HEK293 (cell line): ENCODE measurements at regions not wholly inside any gene's neighbourhood (a gene's known extent, or its start where the extent isn't known, plus 50 kb on each side); places are given as distances from the start of the nearest gene placed in this dataset.
"Not testable (repeated sequence)": the region's sequence is repeated elsewhere in the genome, so short reads cannot be mapped to it uniquely, and the experiment has no call there.

Source experiments
- CTCF ChIA-PET: fragments of 350-600 bp; formaldehyde crosslinking; extraction: SDS; loops from one replicate; lab custom pipeline; 2021; ENCODE audit warnings: antibody characterized with exemption; lab: Yijun Ruan, JAX
- POLR2A ChIA-PET: fragments of 300-600 bp; formaldehyde crosslinking; extraction: SDS; loops from one replicate; lab custom pipeline; 2020; ENCODE audit warnings: antibody characterized with exemption, inconsistent platforms; lab: Yijun Ruan, JAX
- H3K27ac ChIP-seq: fragments of 200-500 bp; sonication (Bioruptor generic); 2 replicates; pipeline ENCODE4 v1.5.1; 2014; ENCODE audit warnings: low read depth, low read length, control low read depth, inconsistent platforms; ENCODE audit errors: extremely low read depth
- H3K36me3 ChIP-seq, 2 experiments: fragments of 200-500 bp in 1 of 2; sonication (Bioruptor generic) in 1 of 2; 1 replicate in 1 of 2; 2 replicates in 1 of 2; pipeline ENCODE4 v1.5.1; 2014 to 2017; ENCODE audit warnings: inconsistent platforms in 2 of 2, low read length in 2 of 2; ENCODE audit not compliant: control insufficient read depth in 2 of 2, insufficient read depth in 1 of 2
- H3K4me1 ChIP-seq: fragments of 200-500 bp; sonication (Bioruptor generic); 2 replicates; pipeline ENCODE4 v1.5.1; 2014; ENCODE audit warnings: mild to moderate bottlenecking, low read length, inconsistent platforms; ENCODE audit not compliant: control insufficient read depth, insufficient read depth
- H3K4me3 ChIP-seq: 2 replicates; pipeline ENCODE4 v1.5.1; 2011; ENCODE audit warnings: low read depth, mild to moderate bottlenecking, control low read depth, low read length, moderate library complexity
- H3K9me3 ChIP-seq: fragments of 200-500 bp; sonication (Bioruptor generic); 2 replicates; pipeline ENCODE4 v1.5.1; 2014; ENCODE audit warnings: low read depth, low read length, inconsistent platforms; ENCODE audit not compliant: control insufficient read depth, insufficient read depth
- BCL11B ChIP-seq: fragments of 450-650 bp; formaldehyde crosslinking; IDR thresholded peaks from 2 replicates; pipeline ENCODE4 v1.5.1; 2016; ENCODE audit warnings: low read depth, missing biosample characterization, missing genetic modification characterization
- EGR2 ChIP-seq: fragments of 450-650 bp; formaldehyde crosslinking; IDR thresholded peaks from 2 replicates; pipeline ENCODE4 v1.5.1; 2016; ENCODE audit warnings: low read depth, missing biosample characterization, missing genetic modification characterization
- SP2 ChIP-seq: fragments of 450-650 bp; formaldehyde crosslinking; IDR thresholded peaks from 2 replicates; pipeline ENCODE4 v1.5.1; 2016; ENCODE audit warnings: missing biosample characterization, missing genetic modification characterization
- SP7 ChIP-seq: fragments of 450-650 bp; formaldehyde crosslinking; IDR thresholded peaks from 2 replicates; pipeline ENCODE4 v1.5.1; 2016; ENCODE audit warnings: missing biosample characterization, missing genetic modification characterization
- YY1 ChIP-seq: fragments of 450-650 bp; formaldehyde crosslinking; IDR thresholded peaks from 2 replicates; pipeline ENCODE4 v1.5.1; 2018; ENCODE audit warnings: missing biosample characterization, missing genetic modification characterization
- YY2 ChIP-seq: fragments of 450-650 bp; formaldehyde crosslinking; IDR thresholded peaks from 2 replicates; pipeline ENCODE4 v1.5.1; 2016; ENCODE audit warnings: missing biosample characterization, missing genetic modification characterization
- ZBTB20 ChIP-seq: fragments of 450-650 bp; formaldehyde crosslinking; IDR thresholded peaks from 2 replicates; pipeline ENCODE4 v1.5.1; 2016; ENCODE audit warnings: missing biosample characterization, missing genetic modification characterization
- ZFP37 ChIP-seq: fragments of 450-650 bp; formaldehyde crosslinking; IDR thresholded peaks from 2 replicates; pipeline ENCODE4 v1.5.1; 2016; ENCODE audit warnings: missing biosample characterization, missing genetic modification characterization
- ZFP69B ChIP-seq: fragments of 450-650 bp; formaldehyde crosslinking; IDR thresholded peaks from 2 replicates; pipeline ENCODE4 v1.5.1; 2016; ENCODE audit warnings: missing biosample characterization, missing genetic modification characterization
- ZNF146 ChIP-seq: fragments of 450-650 bp; formaldehyde crosslinking; IDR thresholded peaks from 2 replicates; pipeline ENCODE4 v1.5.1; 2016; ENCODE audit warnings: missing biosample characterization, missing genetic modification characterization
- ZNF335 ChIP-seq: fragments of 450-650 bp; formaldehyde crosslinking; conservative IDR thresholded peaks from 2 replicates; pipeline ENCODE4 v1.5.1; 2016; ENCODE audit warnings: missing biosample characterization, missing genetic modification characterization
- ZNF391 ChIP-seq: fragments of 450-650 bp; formaldehyde crosslinking; IDR thresholded peaks from 2 replicates; pipeline ENCODE4 v1.5.1; 2016; ENCODE audit warnings: low read depth, missing biosample characterization, missing genetic modification characterization, borderline replicate concordance
- ZNF394 ChIP-seq: fragments of 450-650 bp; formaldehyde crosslinking; IDR thresholded peaks from 2 replicates; pipeline ENCODE4 v1.5.1; 2016; ENCODE audit warnings: missing biosample characterization, missing genetic modification characterization, mild to moderate bottlenecking, moderate library complexity, borderline replicate concordance
- ZNF561 ChIP-seq: fragments of 450-650 bp; IDR thresholded peaks from 2 replicates; pipeline ENCODE4 v1.5.1; 2018; ENCODE audit warnings: missing biosample characterization, missing genetic modification characterization, borderline replicate concordance
- ZNF600 ChIP-seq: fragments of 450-650 bp; formaldehyde crosslinking; IDR thresholded peaks from 2 replicates; pipeline ENCODE4 v1.5.1; 2016; ENCODE audit warnings: missing biosample characterization, missing genetic modification characterization
- ZNF768 ChIP-seq: fragments of 450-650 bp; formaldehyde crosslinking; IDR thresholded peaks from 2 replicates; pipeline ENCODE4 v1.5.1; 2018; ENCODE audit warnings: missing biosample characterization, mild to moderate bottlenecking, missing genetic modification characterization
- ZSCAN30 ChIP-seq: fragments of 450-650 bp; IDR thresholded peaks from 2 replicates; pipeline ENCODE4 v1.5.1; 2018; ENCODE audit warnings: missing biosample characterization, mild to moderate bottlenecking, missing genetic modification characterization, moderate library complexity
- TF ChIP-seq, protein P1 (sequence below): fragments of 450-650 bp; formaldehyde crosslinking; IDR thresholded peaks from 2 replicates; pipeline ENCODE4 v1.5.1; 2016; ENCODE audit warnings: missing biosample characterization, missing genetic modification characterization
- TF ChIP-seq, protein P2 (sequence below): sonication (generic); formaldehyde crosslinking; IDR thresholded peaks from 2 replicates; pipeline ENCODE4 v1.8.1; 2022; ENCODE audit warnings: mild to moderate bottlenecking, moderate library complexity, missing genetic modification reagents
- TF ChIP-seq, protein P3 (sequence below): fragments of 450-650 bp; formaldehyde crosslinking; IDR thresholded peaks from 2 replicates; pipeline ENCODE4 v1.5.1; 2016; ENCODE audit warnings: missing biosample characterization, missing genetic modification characterization
- TF ChIP-seq, protein P4 (sequence below): fragments of 450-650 bp; formaldehyde crosslinking; optimal IDR thresholded peaks from 2 replicates; pipeline ENCODE3; 2016; ENCODE audit warnings: missing biosample characterization, mild to moderate bottlenecking, missing genetic modification characterization

DNA sequence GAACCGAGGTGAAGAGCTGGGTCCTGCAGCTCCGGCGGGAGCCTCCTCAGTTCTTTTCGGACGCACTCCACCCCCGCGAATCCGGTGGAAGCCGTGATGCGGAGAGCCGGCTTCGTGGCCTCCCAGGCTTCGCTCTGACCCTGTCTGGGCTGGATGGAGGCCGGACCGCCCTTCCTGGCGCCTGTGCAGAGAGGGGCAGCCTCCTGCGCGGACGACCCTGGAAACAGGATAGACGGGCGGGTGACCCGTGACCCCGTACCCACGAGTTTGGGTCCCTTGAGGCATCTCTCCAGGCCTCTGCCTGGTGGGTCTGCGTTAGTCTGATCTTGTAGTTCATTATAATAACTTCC, 136.0 kb downstream of the FOXD4L6 start:
- POLR2A ChIA-PET, result interaction anchor here (0.8 kb wide), 1 partner anchor 72 kb away, joined by 3 read pairs; no protein-coding TSS in a partner anchor
- TF ChIP-seq ZNF394 (tag by site-specific recombination) (peak; percentile 5; the same call in 1 of the 2 replicates), ZNF600 (peak; percentile 9; the same call in 1 of the 2 replicates), EGR2 (tag by site-specific recombination) (peak; percentile 61), ZBTB20 (peak; percentile 65), ZFP37 (tag by site-specific recombination) (0 out of 2 replicates have a peak, but pooled peaks have one; percentile 29), BCL11B (tag by site-specific recombination) (0 out of 2 replicates have a peak, but pooled peaks have one; percentile 32), ZSCAN30 (tag by site-specific recombination) (0 out of 2 replicates have a peak, but pooled peaks have one; percentile 18), ZNF561 (tag by site-specific recombination) (peak; percentile 38), SP2 (0 out of 2 replicates have a peak, but pooled peaks have one; percentile 17), ZNF335 (peak; percentile 54)
- H3K4me3 ChIP-seq, result peak overlapping the region; percentile 61
- H3K9me3 ChIP-seq, H3K36me3 ChIP-seq, H3K4me1 ChIP-seq: not testable (repeated sequence)
- CTCF ChIA-PET, result interaction anchor here (0.5 kb wide), 1 partner anchor 82 kb away, joined by 7 read pairs; no protein-coding TSS in a partner anchor
- peak overlapping the region; percentile 87 for H3K27ac ChIP-seq

DNA sequence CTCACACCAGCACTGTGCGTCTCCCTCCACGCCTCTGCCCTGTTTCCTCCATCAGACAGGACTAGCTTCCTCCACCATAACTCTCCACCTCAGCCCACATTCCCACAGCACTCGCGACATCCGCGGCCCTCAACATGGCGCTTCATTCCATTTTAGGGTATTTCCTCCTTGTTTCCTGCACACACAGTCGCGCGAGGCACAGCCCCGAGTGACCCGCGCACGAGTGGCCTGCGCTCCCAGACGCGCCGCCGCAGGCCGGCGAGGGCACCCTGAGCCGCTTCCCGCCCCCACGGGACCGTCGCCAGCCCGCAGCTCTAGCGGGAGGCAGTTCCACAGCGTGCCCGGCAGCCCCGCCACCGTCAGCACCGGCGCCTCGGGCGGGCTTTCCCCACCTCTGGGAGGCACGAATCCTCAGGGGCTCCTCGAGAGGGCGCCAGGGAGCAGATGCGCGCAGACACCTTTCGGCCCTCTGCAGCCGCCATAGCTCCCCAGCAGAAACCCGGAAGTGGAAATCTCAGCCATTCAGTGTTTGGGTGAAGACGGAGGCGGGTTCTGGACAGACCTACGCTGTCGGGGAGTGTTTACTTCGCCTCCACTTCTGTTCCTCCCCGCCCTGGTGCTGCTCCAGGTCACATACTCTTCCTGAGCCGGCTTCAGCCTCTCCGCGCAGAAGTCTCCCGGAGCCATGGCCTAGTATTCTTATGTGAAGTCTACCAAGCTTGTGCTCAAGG, 136.6 kb downstream of the FOXD4L6 start:
- CTCF ChIA-PET, result interaction anchor here (0.5 kb wide), 1 partner anchor 83 kb away, joined by 7 read pairs; no protein-coding TSS in a partner anchor
- Histone ChIP-seq H3K27ac (peak overlapping the region; percentile 87), H3K4me3 (peak overlapping the region; percentile 61)
- POLR2A ChIA-PET, result interaction anchor here (0.6 to 1.2 kb wide), 3 partner anchors 9 to 96 kb away, joined by 3 read pairs; no protein-coding TSS in a partner anchor
- H3K4me1 ChIP-seq, H3K9me3 ChIP-seq, H3K36me3 ChIP-seq: not testable (repeated sequence)
- TF ChIP-seq, protein P1, sequence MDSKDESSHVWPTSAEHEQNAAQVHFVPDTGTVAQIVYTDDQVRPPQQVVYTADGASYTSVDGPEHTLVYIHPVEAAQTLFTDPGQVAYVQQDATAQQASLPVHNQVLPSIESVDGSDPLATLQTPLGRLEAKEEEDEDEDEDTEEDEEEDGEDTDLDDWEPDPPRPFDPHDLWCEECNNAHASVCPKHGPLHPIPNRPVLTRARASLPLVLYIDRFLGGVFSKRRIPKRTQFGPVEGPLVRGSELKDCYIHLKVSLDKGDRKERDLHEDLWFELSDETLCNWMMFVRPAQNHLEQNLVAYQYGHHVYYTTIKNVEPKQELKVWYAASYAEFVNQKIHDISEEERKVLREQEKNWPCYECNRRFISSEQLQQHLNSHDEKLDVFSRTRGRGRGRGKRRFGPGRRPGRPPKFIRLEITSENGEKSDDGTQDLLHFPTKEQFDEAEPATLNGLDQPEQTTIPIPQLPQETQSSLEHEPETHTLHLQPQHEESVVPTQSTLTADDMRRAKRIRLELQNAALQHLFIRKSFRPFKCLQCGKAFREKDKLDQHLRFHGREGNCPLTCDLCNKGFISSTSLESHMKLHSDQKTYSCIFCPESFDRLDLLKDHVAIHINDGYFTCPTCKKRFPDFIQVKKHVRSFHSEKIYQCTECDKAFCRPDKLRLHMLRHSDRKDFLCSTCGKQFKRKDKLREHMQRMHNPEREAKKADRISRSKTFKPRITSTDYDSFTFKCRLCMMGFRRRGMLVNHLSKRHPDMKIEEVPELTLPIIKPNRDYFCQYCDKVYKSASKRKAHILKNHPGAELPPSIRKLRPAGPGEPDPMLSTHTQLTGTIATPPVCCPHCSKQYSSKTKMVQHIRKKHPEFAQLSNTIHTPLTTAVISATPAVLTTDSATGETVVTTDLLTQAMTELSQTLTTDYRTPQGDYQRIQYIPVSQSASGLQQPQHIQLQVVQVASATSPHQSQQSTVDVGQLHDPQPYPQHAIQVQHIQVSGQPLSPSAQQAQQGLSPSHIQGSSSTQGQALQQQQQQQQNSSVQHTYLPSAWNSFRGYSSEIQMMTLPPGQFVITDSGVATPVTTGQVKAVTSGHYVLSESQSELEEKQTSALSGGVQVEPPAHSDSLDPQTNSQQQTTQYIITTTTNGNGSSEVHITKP (tag by site-specific recombination), result 0 out of 2 replicates have a peak, but pooled peaks have one; percentile 62
- TF ChIP-seq YY2 (peak; percentile 80), ZNF146 (tag by site-specific recombination) (0 out of 2 replicates have a peak, but pooled peaks have one; percentile 3), SP7 (tag by site-specific recombination) (peak; percentile 33; the same call in 1 of the 2 replicates), YY1 (tag by site-specific recombination) (peak; percentile 79), ZFP37 (tag by site-specific recombination) (peak; percentile 68), ZBTB20 (peak; percentile 50; the same call in 1 of the 2 replicates), ZNF768 (tag by site-specific recombination) (peak; percentile 4; the same call in 1 of the 2 replicates), ZFP69B (tag by site-specific recombination) (0 out of 2 replicates have a peak, but pooled peaks have one; percentile 14), ZNF394 (tag by site-specific recombination) (peak; percentile 24; the same call in 1 of the 2 replicates), ZNF391 (tag by site-specific recombination) (peak; percentile 53; the same call in 1 of the 2 replicates)
- TF ChIP-seq, protein P2, sequence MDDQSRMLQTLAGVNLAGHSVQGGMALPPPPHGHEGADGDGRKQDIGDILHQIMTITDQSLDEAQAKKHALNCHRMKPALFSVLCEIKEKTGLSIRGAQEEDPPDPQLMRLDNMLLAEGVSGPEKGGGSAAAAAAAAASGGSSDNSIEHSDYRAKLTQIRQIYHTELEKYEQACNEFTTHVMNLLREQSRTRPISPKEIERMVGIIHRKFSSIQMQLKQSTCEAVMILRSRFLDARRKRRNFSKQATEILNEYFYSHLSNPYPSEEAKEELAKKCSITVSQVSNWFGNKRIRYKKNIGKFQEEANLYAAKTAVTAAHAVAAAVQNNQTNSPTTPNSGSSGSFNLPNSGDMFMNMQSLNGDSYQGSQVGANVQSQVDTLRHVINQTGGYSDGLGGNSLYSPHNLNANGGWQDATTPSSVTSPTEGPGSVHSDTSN (CRISPR knock-in tag), result peak; percentile 71; the same call in 1 of the 2 replicates
- TF ChIP-seq, protein P3, sequence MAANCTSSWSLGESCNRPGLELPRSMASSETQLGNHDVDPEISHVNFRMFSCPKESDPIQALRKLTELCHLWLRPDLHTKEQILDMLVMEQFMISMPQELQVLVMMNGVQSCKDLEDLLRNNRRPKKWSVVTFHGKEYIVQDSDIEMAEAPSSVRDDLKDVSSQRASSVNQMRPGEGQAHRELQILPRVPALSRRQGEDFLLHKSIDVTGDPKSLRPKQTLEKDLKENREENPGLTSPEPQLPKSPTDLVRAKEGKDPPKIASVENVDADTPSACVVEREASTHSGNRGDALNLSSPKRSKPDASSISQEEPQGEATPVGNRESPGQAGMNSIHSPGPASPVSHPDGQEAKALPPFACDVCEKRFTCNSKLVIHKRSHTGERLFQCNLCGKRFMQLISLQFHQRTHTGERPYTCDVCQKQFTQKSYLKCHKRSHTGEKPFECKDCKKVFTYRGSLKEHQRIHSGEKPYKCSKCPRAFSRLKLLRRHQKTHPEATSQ (tag by site-specific recombination), result peak; percentile 54; the same call in 1 of the 2 replicates
- TF ChIP-seq, protein P4, sequence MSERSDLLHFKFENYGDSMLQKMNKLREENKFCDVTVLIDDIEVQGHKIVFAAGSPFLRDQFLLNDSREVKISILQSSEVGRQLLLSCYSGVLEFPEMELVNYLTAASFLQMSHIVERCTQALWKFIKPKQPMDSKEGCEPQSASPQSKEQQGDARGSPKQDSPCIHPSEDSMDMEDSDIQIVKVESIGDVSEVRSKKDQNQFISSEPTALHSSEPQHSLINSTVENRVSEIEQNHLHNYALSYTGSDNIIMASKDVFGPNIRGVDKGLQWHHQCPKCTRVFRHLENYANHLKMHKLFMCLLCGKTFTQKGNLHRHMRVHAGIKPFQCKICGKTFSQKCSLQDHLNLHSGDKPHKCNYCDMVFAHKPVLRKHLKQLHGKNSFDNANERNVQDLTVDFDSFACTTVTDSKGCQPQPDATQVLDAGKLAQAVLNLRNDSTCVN (tag by site-specific recombination), result peak; percentile 98
